ENCODE measurements at regions not wholly inside any gene's neighbourhood (a gene's known extent, or its start where the extent isn't known, plus 50 kb on each side); places are given as distances from the start of the nearest gene placed in this dataset.

- no peak for TF ChIP-seq POLR2A (IDR thresholded peaks at IDR 0.05; ENCODE audit: low read length)
- no peak for TF ChIP-seq GATA1 (IDR thresholded peaks at IDR 0.05; ENCODE audit: low read depth, low read length)
Measured at GRCh38 chr6:155582016-155582991, 126.7 kb upstream of the NOX3 start.
